HepG2 (cell line): ENCODE measurements at regions not wholly inside any gene's neighbourhood (a gene's known extent, or its start where the extent isn't known, plus 50 kb on each side); places are given as distances from the start of the nearest gene placed in this dataset.

Experiments
- ATRX ChIP-seq: sonication (generic); formaldehyde crosslinking; IDR thresholded peaks from 2 replicates; pipeline ENCODE4 v1.4.0; 2020; ENCODE audit warnings: missing genetic modification reagents, borderline replicate concordance
- EZH2 ChIP-seq: conservative IDR thresholded peaks from 2 replicates; pipeline ENCODE4 v1.6.1; 2012; ENCODE audit warnings: mild to moderate bottlenecking, low read depth, low read length, moderate library complexity
- RBM39 ChIP-seq: fragments of 200-400 bp; formaldehyde crosslinking; IDR thresholded peaks from one replicate; pipeline ENCODE4 v1.6.1; 2018; ENCODE audit warnings: antibody characterized with exemption, mild to moderate bottlenecking, low read depth, low read length; ENCODE audit not compliant: poor library complexity, severe bottlenecking

DNA sequence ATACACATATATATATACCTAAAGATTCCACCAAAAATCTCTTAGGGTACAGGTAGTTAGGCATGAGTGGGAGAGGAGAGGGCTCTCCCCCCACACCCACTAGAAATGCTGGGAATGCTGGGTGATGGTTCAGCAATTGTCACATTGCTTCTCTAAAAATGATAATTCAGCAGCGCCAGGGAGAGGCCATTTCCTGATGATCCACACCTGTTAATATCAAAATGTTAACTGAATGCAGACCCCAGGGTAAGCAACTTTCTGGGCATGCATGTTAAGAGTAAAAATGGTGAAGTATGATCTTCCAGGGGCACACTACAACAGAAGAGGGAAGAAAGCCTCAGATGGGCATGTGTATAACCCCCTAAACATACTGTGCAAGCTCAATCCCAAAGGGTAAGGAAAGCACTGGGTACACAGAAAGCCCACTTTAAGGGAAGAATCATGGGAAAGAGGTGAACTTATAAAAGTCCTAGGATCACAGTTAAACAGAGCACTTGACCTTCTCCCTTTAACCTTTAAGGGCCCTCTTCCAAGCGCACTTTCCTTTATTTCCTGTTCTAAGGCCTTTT lies 67.6 kb upstream of the GNAZ start:
- no peak for TF ChIP-seq EZH2
- no peak for TF ChIP-seq RBM39
- TF ChIP-seq ATRX: no peak
